GM18499 (cell line): ENCODE measurements at regions not wholly inside any gene's neighbourhood (a gene's known extent, or its start where the extent isn't known, plus 50 kb on each side); places are given as distances from the start of the nearest gene placed in this dataset.

Experiments used
- ATAC-seq: cut with Tn5 transposase; IDR thresholded peaks from one replicate; pipeline ENCODE4 v1.9.1; 2021; ENCODE audit warnings: moderate number of reproducible peaks; ENCODE audit not compliant: insufficient read depth, unreplicated experiment

DNA sequence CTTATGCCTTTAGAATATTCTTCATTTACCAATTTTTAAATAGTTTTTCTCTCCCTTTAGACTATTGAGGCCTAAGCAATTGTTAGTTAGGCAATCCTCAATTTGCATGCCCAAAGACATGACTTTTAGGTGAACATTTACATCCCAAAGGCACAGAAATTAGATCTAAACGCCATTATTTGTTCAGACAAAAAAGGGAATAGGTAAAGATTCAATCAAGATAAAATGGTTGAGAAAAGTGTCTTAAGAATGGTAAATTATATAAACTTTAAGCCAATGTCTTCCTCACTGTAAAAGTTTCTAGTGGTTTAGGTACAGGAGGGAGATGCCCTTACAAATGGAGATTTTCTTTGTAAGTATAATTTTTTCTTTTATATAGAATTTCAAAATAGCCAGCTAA is 50.2 kb upstream of the MME start:
- ATAC-seq: no peak

DNA sequence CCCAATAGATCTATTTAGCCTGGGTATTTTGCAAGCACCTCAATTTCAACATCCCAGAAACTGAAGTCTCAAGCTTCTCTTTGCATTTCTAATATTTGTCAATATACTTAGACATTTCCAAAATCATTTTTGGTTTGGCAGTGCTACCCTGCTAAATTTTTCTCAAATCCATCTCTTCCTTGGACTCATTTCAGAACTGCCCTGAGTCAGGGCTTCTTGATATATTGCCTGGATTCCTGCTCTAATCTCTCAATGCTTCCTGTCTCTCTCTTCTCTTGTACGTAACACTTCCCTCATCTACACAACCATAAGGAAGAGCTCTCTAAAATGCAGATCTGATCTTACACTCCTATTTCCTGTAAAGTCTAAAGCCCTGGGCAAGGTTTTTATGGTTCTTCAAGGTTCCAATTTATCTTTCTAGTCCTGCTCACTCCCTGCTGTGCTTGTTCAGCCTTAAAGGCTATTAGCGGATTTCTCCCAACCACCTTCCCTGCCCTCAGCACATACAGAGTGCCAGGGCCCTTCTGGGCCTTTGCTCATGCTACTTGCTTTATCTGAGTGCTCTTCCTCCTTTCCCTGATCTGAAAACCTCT is 53.0 kb upstream of the MME start:
- no peak for ATAC-seq

GRCh38 chr3:155024006-155024638 is 56.0 kb upstream of the MME start:
- ATAC-seq: no peak

- no peak for ATAC-seq
Measured at GRCh38 chr3:155022896-155023295, 57.2 kb upstream of the MME start.

DNA sequence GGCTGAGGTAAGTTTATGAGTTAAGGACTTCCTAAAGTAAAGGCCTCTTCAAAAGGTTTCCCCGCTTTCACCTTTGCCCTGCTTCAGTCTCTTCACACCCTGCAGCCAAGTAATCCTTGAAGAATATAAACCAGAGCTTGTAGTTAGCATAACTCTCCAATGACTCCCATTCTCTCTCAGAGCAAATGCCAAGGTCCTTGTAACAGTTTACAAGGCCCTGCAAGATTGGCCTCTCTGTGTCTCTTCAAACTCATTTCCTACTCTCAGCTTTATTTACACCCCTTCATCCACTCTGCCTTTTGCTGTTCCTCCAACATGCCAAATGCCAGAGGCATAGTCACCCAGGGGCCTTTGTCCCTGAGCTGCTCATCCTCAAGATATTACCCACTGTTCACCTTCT is 60.5 kb upstream of the MME start:
- ATAC-seq: no peak

DNA sequence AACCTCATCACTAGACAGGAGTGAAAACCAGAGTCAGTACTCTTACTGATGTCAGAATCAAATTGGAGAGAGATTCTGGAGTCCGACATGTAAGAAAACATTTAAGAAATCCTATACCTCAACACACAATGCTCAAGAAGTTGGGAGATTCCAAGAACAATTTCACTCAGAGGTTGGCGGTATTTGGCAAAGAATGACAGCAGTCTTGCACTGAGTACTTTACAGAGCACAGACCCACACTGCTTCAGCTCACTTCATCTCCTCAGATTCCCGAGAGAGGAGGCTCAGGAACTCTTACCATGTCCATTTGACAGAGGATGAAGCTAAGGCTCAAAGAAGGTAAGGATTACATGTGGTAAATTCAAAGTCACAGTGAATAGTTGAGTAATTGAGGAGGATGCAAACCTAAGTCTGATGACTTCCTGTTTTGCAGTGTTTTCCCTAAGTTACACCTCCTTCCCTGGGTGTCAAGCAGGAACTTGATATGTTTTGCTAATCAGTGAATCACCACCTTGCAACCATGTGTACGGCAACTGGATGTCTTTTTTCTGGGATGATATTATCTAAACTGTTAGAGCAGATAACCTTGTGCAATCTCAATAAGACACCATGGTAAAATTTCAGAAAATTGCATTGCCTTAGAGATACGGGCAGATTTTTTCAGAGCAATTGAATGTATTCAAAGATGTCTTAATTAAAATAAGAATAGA is 61.3 kb upstream of the MME start:
- no peak for ATAC-seq

GRCh38 chr3:155015776-155016436 is 64.2 kb upstream of the MME start:
- ATAC-seq: no peak

GRCh38 chr3:155014953-155015352 is 65.2 kb upstream of the MME start:
- ATAC-seq: no peak

DNA sequence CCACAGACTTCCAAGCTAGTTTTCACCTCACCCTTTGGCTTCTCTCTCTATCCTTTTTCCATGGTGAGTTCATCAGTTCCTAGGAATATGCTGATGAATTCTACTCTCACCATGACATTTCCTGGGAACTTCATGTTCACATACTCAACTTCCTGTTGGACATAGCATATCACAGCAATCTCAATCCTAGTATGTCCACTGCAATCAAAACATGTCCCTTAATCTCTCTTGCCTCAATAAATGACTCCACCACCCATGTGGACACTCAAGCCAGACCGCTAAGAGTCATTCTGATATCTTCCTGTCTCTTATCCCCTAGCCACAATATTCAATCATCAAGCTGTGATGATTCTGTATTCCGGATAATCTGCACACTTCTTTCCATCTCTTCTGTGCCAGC is 66.7 kb upstream of the MME start:
- ATAC-seq: no peak

DNA sequence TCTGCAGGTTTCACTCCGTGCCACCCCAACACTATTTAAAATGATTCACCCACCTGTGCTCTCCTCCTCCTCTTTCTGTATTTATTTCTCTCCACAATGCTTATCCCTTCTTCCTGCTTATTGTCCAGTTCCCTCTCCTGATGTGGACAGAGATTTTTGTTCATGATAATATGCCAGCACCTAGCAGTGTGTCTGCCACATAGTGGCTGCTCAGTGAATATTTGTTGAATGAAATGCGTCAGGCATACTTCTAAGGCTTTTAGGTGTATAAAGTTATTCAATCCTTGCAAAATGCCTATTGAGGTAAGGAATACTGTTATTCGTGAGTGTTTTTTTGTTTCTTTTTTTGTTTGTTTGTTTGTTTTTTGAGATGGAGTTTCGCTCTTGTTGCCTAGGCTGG is 67.5 kb upstream of the MME start:
- ATAC-seq: no peak

DNA sequence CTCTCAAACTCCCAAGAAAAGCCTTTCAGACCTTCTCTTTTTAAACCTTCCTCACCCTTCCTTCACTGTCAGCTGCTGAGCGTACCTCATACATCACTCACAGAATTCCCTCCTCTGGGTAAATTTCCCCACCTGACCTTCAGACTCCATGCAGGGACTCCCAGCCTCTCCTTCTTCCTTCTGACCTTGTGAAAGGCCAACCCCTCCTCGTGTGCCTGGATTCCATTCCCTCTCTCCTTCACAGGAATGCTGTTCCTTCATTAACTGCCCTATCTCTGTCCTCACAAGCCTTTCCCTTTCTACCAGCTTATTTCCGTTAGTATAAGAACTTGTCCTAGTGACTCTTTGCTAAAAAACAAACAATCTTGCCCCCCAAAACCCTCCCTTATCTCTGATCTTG is 69.7 kb upstream of the MME start:
- no peak for ATAC-seq

GRCh38 chr3:155009217-155009616 is 70.9 kb upstream of the MME start:
- ATAC-seq: no peak

- no peak for ATAC-seq
Measured at GRCh38 chr3:155007729-155008128, 72.4 kb upstream of the MME start.

GRCh38 chr3:155001289-155002010 is 78.7 kb upstream of the MME start:
- ATAC-seq: no peak

GRCh38 chr3:154992655-154993054 is 87.5 kb upstream of the MME start:
- no peak for ATAC-seq

GRCh38 chr3:154990543-154990942 is 89.6 kb upstream of the MME start:
- ATAC-seq: no peak

GRCh38 chr3:154987846-154988245 is 92.3 kb upstream of the MME start:
- ATAC-seq: no peak

DNA sequence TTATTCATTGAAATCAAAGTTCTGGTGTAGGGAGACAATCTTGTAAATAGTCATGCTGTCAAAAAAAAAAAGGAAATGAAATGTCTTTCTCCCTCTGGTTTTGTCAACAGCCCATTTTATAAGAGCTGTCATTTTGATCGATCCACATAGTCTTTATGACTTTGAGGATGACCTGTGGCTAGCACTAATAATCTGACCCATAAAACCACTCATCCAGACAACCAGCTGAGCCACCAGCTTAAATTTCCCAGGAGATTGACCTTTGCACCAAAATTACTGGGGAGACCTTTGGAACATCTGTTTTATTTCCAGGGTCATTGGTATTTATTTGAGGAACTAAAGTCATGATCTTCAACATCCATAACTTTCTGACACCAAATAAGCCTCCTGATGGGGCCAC is 98.5 kb upstream of the MME start:
- no peak for ATAC-seq

- no peak for ATAC-seq
Measured at GRCh38 chr3:154981201-154981600, 98.9 kb upstream of the MME start.

DNA sequence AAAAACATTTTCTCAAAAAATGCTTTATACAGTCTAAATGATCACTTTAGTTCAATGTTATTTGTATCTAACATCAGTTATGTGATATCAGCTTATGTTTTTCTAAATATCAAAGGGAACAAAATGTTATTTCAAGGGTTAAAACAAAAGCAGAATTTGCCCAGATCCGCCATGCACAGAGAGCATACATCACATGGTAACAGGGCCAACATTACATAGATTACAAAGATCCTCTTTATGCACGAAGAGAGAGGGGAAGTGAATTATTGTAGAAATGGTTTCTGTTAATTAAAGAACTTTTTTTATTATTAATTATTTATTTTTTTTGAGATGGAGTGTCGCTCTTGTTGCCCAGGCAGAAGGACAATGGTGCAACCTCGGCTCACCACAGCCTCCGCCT is 100.8 kb upstream of the MME start:
- ATAC-seq: no peak

GRCh38 chr3:154977666-154978065 is 102.5 kb upstream of the MME start:
- no peak for ATAC-seq
